ENCODE measurements at regions not wholly inside any gene's neighbourhood (a gene's known extent, or its start where the extent isn't known, plus 50 kb on each side); places are given as distances from the start of the nearest gene placed in this dataset.

GRCh38 chrX:129123795-129124194 lies 399.5 kb downstream of the SMARCA1 start:
- DNase-seq (peak in 1 of 4 donors; percentile 21), ATAC-seq (peak; percentile 79)
- Histone ChIP-seq H3K4me3 (no peak overlapping the region), H3K27ac (no peak overlapping the region), H3K27me3 (no peaks in the 10 kb centered on the region), H3K9me3 (no peaks in the 10 kb centered on the region), H3K36me3 (no peaks in the 10 kb centered on the region), H3K4me1 (no peaks in the 10 kb centered on the region)
- TF ChIP-seq CTCF (IDR thresholded peaks at IDR 0.05) = no peak
- intact Hi-C loops (cut with DNase I) = no loop called here

- H3K4me3 ChIP-seq = no peak overlapping the region
- ATAC-seq = no peak
- H3K9me3 ChIP-seq = no peaks in the 10 kb centered on the region
- DNase-seq = no peak
- H3K36me3 ChIP-seq = no peaks in the 10 kb centered on the region
- H3K27ac ChIP-seq = no peak overlapping the region
- TF ChIP-seq CTCF (IDR thresholded peaks at IDR 0.05) = no peak
- no peaks in the 10 kb centered on the region for H3K27me3 ChIP-seq
- H3K4me1 ChIP-seq = no peaks in the 10 kb centered on the region
- intact Hi-C loops (cut with DNase I) = no loop called here
Measured at GRCh38 chrX:129116676-129117470, 406.4 kb downstream of the SMARCA1 start.

- H3K4me3 ChIP-seq = no peak overlapping the region
- no peaks in the 10 kb centered on the region for H3K27me3 ChIP-seq
- no peaks in the 10 kb centered on the region for H3K4me1 ChIP-seq
- ATAC-seq (no peak), DNase-seq (no peak)
- H3K36me3 ChIP-seq = no peaks in the 10 kb centered on the region
- no peak overlapping the region for H3K27ac ChIP-seq
- no peaks in the 10 kb centered on the region for H3K9me3 ChIP-seq
- intact Hi-C loops (cut with DNase I) = no loop called here
- TF ChIP-seq CTCF (IDR thresholded peaks at IDR 0.05) = no peak
Measured at GRCh38 chrX:129115935-129116334, 407.4 kb downstream of the SMARCA1 start.

GRCh38 chrX:129115104-129115503 lies 408.2 kb downstream of the SMARCA1 start:
- ATAC-seq (peak; percentile 56), DNase-seq (no peak)
- no peaks in the 10 kb centered on the region for H3K4me1 ChIP-seq
- H3K4me3 ChIP-seq = no peak overlapping the region
- H3K9me3 ChIP-seq = no peaks in the 10 kb centered on the region
- intact Hi-C loops (cut with DNase I) = no loop called here
- no peak for TF ChIP-seq CTCF (IDR thresholded peaks at IDR 0.05)
- H3K27ac ChIP-seq = no peak overlapping the region
- H3K27me3 ChIP-seq = no peaks in the 10 kb centered on the region
- no peaks in the 10 kb centered on the region for H3K36me3 ChIP-seq

GRCh38 chrX:129111081-129111798 lies 412.1 kb downstream of the SMARCA1 start:
- Histone ChIP-seq H3K36me3 (no peaks in the 10 kb centered on the region), H3K9me3 (no peaks in the 10 kb centered on the region), H3K27ac (no peak overlapping the region), H3K4me1 (no peaks in the 10 kb centered on the region), H3K27me3 (no peaks in the 10 kb centered on the region), H3K4me3 (no peak overlapping the region)
- intact Hi-C loops (cut with DNase I) = no loop called here
- TF ChIP-seq CTCF (IDR thresholded peaks at IDR 0.05) = no peak
- DNase-seq (no peak), ATAC-seq (no peak)

All from left lung (tissue), 4 donors.